Daoy (cell line): ENCODE measurements at regions not wholly inside any gene's neighbourhood (a gene's known extent, or its start where the extent isn't known, plus 50 kb on each side); places are given as distances from the start of the nearest gene placed in this dataset.

ENCODE experiments used
- DNase-seq: peaks from one replicate; pipeline ENCODE4 v3.0.0-alpha.2; 2015; ENCODE audit warnings: low read depth

GRCh38 chr9:35540315-35540714, 50.4 kb downstream of the RUSC2 start:
- no peak for DNase-seq

GRCh38 chr9:35546853-35547252, 56.9 kb downstream of the RUSC2 start:
- no peak for DNase-seq

DNA sequence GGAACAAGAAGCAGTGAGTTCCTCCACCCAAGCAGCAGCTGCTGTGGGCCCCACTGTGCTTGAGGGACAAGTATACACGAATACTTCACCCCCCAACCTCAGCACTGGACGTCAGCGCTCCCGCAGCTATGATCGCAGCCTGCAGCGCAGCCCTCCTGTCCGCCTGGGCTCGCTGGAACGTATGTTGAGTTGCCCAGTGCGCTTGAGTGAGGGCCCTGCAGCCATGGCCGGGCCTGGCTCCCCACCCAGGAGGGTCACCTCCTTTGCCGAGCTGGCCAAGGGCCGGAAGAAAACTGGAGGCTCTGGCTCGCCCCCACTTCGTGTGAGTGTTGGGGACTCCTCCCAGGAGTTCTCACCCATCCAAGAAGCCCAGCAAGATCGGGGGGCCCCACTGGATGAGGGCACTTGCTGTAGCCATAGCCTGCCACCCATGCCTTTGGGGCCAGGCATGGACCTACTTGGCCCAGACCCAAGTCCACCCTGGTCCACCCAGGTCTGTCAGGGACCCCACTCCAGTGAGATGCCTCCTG, 57.1 kb upstream of the TESK1 start:
- DNase-seq: no peak

GRCh38 chr9:35548571-35548970, 56.5 kb upstream of the TESK1 start:
- DNase-seq: no peak

DNA sequence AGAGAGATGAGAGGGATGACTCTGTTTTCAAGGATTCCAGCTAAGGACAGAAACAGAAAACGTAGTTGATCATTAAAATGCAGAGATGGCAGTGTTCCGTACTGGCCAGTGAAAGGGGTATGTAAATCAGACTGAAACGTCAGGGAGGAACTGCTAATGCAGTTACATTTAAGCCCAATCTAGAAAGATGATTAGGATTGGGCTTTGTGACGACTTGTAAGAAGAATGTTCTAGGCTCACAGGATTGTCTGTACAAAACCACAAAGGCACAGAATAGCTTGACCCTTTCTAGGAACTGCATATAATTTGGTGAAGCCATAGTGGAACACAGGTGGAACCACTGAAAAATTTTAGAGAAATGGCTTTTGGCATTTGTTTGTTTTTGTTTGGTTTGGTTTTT, 55.6 kb upstream of the TESK1 start:
- DNase-seq: no peak

GRCh38 chr9:35552376-35552775, 52.7 kb upstream of the TESK1 start:
- DNase-seq: no peak

DNA sequence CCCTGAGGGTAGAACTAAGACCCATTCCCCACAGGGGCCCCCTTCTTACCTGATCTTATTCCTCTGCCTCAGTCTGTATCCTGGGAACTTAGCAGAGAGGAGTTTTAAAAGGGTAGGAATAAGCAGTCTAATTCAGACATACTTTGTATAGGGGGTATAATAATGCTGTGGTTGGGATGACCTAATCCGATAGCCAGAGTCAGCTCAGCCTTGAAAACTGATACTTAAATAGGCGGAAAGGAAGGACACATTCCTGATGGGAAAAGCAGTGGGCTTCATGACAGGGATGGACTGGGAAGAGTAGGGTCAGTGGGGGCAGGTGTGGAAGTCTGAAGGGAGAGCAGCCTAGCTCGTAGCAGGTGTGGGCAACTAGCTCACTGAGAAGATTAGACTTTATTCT, 52.2 kb upstream of the TESK1 start:
- peak; percentile 64 for DNase-seq

DNA sequence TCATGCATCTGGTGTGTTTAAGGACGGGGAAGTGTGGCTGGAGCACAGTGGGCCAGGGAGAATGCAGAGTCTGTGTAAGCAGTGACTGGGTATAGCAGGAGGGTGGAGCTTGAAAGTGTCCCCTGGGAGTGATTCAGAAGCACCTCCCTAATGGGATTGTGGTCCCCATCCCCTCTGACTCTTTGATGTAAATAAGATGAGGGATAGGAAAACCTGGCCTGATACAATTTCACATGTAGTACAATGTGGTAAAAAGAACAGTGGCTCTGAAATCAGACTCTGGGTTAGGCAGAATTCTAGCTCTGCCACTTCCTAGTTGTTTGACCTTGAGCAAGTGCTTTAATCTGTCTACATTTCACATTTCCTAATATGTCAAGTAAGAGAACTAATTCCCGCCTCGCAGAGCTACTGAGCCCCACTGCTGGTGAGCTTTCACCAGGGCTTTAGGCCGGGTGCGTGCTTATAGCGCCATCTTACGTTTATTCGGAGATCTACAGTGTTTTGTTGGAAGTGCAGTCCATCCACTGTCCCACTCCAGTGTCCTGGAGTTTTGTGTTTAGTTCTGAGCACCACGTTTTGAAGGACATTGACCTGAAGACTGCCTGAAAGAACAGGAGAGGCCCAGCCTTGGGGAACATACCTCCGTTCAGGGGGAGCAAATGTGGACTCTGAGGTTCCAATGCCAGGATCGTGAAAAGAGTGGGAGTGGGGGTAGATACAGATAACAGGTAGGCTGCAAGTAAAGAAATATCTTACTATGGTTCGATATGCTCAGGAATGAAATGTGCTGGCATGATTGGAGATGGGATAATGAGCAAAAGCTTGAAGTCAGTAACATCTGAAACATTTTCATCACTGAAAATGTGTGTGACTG, 51.2 kb upstream of the TESK1 start:
- DNase-seq: peak; percentile 82

- no peak for DNase-seq
Measured at GRCh38 chr9:35555246-35555701, 49.8 kb upstream of the TESK1 start.
